Panc1 (cell line): ENCODE measurements at regions not wholly inside any gene's neighbourhood (a gene's known extent, or its start where the extent isn't known, plus 50 kb on each side); places are given as distances from the start of the nearest gene placed in this dataset.

Source experiments
- ATAC-seq: fragments of 200-7000 bp; cut with Tn5 transposase; 2 replicates; pipeline ENCODE4 v1.9.1; 2020; ENCODE audit warnings: mild to moderate bottlenecking, moderate library complexity
- BruUV-seq: library from RNA; stranded (reverse); fragments of 400-500 nt; replicated peaks from 2 replicates; lab custom pipeline; 2021; lab: Mats Ljungman, UMichigan
- CTCF ChIA-PET: fragments of 300-600 bp; sonication (Branson Sonifier 250); formaldehyde crosslinking; loops from one replicate; lab custom pipeline; 2022; ENCODE audit warnings: antibody characterized with exemption; lab: Charles Lee
- POLR2A ChIA-PET: fragments of 300-600 bp; sonication (Branson Sonifier 250); formaldehyde crosslinking; loops from one replicate; lab custom pipeline; 2022; ENCODE audit warnings: antibody characterized with exemption; lab: Charles Lee
- DNase-seq: peaks from one replicate; pipeline ENCODE4 v3.0.0-alpha.2; 2010; ENCODE audit warnings: low read depth, low spot score
- H3K27ac ChIP-seq: 2 replicates; pipeline ENCODE4 v1.5.1; 2011; ENCODE audit warnings: mild to moderate bottlenecking, low read length, inconsistent platforms
- H3K27me3 ChIP-seq: fragments of 200-500 bp; sonication (Bioruptor generic); 2 replicates; pipeline ENCODE4 v1.6.0; 2014; ENCODE audit warnings: low read length, inconsistent platforms; ENCODE audit not compliant: control insufficient read depth, insufficient read depth
- H3K36me3 ChIP-seq: fragments of 200-500 bp; sonication (Bioruptor generic); 2 replicates; pipeline ENCODE4 v1.5.1; 2014; ENCODE audit warnings: inconsistent platforms, mild to moderate bottlenecking, low read length, moderate library complexity; ENCODE audit not compliant: control insufficient read depth, insufficient read depth
- H3K4me1 ChIP-seq: 2 replicates; pipeline ENCODE4 v1.5.1; 2011; ENCODE audit warnings: inconsistent platforms, mild to moderate bottlenecking, low read length, moderate library complexity; ENCODE audit not compliant: control insufficient read depth, insufficient read depth
- H3K4me3 ChIP-seq, 2 experiments: 2 replicates each; pipeline ENCODE4 v1.5.1; 2011 to 2012; ENCODE audit warnings: low read depth in 2 of 2, low read length in 2 of 2, mild to moderate bottlenecking in 2 of 2, inconsistent platforms in 1 of 2, moderate library complexity in 1 of 2
- H3K9me3 ChIP-seq: fragments of 200-500 bp; sonication (Bioruptor generic); 2 replicates; pipeline ENCODE4 v1.5.1; 2014; ENCODE audit warnings: low read depth, mild to moderate bottlenecking, inconsistent platforms, low read length, moderate library complexity; ENCODE audit not compliant: control insufficient read depth, insufficient read depth
- POLR2AphosphoS5 ChIP-seq: IDR thresholded peaks from 2 replicates; pipeline ENCODE4 v1.6.1; 2012; ENCODE audit warnings: mild to moderate bottlenecking, low read depth, low read length, moderate library complexity
- SIN3A ChIP-seq: IDR thresholded peaks from 2 replicates; pipeline ENCODE4 v1.6.1; 2012; ENCODE audit warnings: low read depth, mild to moderate bottlenecking, low read length, moderate library complexity, borderline replicate concordance; ENCODE audit not compliant: insufficient read depth
- TCF7L2 ChIP-seq: IDR thresholded peaks from 2 replicates; pipeline ENCODE4 v1.6.1; 2011; ENCODE audit warnings: mild to moderate bottlenecking, low read depth, low read length, inconsistent platforms
- in situ Hi-C: cut with HindIII; loops from 2 replicates; pipeline ENCODE4 v1.10.0; 2016; ENCODE audit warnings: low sequenced_read_pairs, low pct_unique_long_range_greater_than_20kb
- intact Hi-C: fragments of 100-400 bp; cut with micrococcal nuclease; formaldehyde crosslinking; loops from one replicate; pipeline ENCODE4 v1.10.0; 2022; ENCODE audit not compliant: unreplicated experiment
- TF ChIP-seq, protein P1 (sequence below): fragments of 450-650 bp; IDR thresholded peaks from 2 replicates; pipeline ENCODE4 v1.5.1; 2017; ENCODE audit warnings: mild to moderate bottlenecking
- TF ChIP-seq, protein P2 (sequence below), 2 experiments: IDR thresholded peaks; 2 replicates each; pipeline ENCODE4 v1.6.1; 2011 to 2012; ENCODE audit warnings: low read depth in 2 of 2, control low read depth in 1 of 2, low read length in 1 of 2, mild to moderate bottlenecking in 1 of 2, moderate library complexity in 1 of 2; ENCODE audit not compliant: insufficient read depth in 1 of 2

DNA sequence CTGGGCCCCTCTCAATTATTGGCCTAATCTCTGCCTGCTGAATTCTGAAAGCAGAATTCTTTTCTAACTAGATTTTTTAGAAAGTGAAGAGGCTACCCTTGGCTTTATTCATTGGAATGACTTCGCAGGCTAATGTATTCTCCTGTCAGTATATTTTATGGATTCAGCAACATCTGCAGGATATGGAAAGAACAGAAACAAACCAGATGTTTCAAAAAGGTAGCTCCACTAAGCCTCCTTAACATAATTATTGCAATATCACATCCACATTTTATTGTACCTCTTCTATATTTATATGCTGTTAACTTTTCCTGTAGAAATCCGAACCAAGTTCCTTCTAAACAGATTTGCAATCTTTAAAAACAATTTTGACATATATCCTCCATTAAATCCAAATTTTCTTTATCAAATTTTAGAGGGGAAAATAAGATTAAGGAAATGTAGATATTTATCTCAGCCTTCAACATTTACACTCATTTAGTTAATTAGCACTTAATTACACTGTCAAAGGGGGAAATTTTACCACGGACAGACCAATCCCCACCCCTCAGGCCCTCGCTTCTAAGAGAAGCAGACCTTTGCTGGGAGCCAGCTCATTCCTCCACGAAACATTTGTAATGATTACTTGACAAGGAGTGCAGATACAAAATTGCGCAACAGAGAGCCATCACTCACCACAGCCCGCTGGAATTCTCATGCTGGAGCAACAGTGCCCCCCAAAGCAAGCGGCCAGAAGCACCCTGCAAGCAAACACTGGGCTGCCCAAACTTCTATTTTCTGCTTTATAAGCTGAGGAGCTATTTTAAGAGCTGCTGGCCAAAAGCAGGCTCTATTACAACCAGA is 253.4 kb downstream of the ETAA1 start:
- ChIA-PET POLR2A (no interaction called here), CTCF (no interaction called here)
- BruUV-seq = no TSS peak
- TF ChIP-seq POLR2AphosphoS5 = no peak
- TF ChIP-seq, protein P1, sequence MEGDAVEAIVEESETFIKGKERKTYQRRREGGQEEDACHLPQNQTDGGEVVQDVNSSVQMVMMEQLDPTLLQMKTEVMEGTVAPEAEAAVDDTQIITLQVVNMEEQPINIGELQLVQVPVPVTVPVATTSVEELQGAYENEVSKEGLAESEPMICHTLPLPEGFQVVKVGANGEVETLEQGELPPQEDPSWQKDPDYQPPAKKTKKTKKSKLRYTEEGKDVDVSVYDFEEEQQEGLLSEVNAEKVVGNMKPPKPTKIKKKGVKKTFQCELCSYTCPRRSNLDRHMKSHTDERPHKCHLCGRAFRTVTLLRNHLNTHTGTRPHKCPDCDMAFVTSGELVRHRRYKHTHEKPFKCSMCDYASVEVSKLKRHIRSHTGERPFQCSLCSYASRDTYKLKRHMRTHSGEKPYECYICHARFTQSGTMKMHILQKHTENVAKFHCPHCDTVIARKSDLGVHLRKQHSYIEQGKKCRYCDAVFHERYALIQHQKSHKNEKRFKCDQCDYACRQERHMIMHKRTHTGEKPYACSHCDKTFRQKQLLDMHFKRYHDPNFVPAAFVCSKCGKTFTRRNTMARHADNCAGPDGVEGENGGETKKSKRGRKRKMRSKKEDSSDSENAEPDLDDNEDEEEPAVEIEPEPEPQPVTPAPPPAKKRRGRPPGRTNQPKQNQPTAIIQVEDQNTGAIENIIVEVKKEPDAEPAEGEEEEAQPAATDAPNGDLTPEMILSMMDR = peak; percentile 16; the same call in 1 of the 2 replicates
- in situ Hi-C loops = no loop called here
- H3K9me3 ChIP-seq = no peaks in the 10 kb centered on the region
- no peak overlapping the region for H3K4me3 ChIP-seq
- intact Hi-C loops = no loop called here
- H3K4me1 ChIP-seq = no peaks in the 10 kb centered on the region
- H3K36me3 ChIP-seq = no peaks in the 10 kb centered on the region
- no peak for DNase-seq
- ATAC-seq = no peak
- no peak overlapping the region for H3K27ac ChIP-seq
- no peaks in the 10 kb centered on the region for H3K27me3 ChIP-seq

DNA sequence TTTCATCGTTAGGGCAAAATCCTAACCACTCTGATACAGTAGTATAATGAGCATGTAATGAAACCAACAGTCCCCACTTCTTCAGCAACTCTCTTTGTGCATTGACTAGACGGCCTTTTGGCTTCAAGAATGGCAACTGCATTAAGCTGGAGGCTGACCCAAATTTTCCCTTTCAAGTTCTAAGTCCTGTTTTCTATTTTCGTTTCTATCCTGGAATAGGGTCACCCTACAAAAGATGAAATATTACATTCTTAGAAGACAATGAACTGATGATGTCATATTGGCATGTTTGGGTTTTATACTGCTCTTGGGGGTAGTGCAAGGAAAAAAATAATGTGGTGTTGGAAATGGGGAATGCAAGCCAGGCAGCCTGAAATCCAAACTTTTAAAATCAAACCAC is 254.4 kb downstream of the ETAA1 start:
- ChIA-PET POLR2A (no interaction called here), CTCF (no interaction called here)
- in situ Hi-C loops (no loop called here), intact Hi-C loops (no loop called here)
- TF ChIP-seq POLR2AphosphoS5 (no peak), SIN3A (no peak), TCF7L2 (no peak)
- TF ChIP-seq, protein P1 = no peak
- TF ChIP-seq, protein P2, sequence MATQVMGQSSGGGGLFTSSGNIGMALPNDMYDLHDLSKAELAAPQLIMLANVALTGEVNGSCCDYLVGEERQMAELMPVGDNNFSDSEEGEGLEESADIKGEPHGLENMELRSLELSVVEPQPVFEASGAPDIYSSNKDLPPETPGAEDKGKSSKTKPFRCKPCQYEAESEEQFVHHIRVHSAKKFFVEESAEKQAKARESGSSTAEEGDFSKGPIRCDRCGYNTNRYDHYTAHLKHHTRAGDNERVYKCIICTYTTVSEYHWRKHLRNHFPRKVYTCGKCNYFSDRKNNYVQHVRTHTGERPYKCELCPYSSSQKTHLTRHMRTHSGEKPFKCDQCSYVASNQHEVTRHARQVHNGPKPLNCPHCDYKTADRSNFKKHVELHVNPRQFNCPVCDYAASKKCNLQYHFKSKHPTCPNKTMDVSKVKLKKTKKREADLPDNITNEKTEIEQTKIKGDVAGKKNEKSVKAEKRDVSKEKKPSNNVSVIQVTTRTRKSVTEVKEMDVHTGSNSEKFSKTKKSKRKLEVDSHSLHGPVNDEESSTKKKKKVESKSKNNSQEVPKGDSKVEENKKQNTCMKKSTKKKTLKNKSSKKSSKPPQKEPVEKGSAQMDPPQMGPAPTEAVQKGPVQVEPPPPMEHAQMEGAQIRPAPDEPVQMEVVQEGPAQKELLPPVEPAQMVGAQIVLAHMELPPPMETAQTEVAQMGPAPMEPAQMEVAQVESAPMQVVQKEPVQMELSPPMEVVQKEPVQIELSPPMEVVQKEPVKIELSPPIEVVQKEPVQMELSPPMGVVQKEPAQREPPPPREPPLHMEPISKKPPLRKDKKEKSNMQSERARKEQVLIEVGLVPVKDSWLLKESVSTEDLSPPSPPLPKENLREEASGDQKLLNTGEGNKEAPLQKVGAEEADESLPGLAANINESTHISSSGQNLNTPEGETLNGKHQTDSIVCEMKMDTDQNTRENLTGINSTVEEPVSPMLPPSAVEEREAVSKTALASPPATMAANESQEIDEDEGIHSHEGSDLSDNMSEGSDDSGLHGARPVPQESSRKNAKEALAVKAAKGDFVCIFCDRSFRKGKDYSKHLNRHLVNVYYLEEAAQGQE (IDR thresholded peaks at IDR 0.05; ENCODE audit: insufficient read depth in 1 of 2, low read depth in 2 of 2, low read length in 1 of 2) = no peak
- H3K9me3 ChIP-seq = no peaks in the 10 kb centered on the region
- no TSS peak for BruUV-seq
- no peaks in the 10 kb centered on the region for H3K27me3 ChIP-seq
- no peak for DNase-seq
- H3K4me3 ChIP-seq = no peak overlapping the region
- no peaks in the 10 kb centered on the region for H3K4me1 ChIP-seq
- H3K27ac ChIP-seq = no peak overlapping the region
- no peaks in the 10 kb centered on the region for H3K36me3 ChIP-seq
- ATAC-seq = no peak
